IMR-90 (cell line): ENCODE measurements at regions not wholly inside any gene's neighbourhood (a gene's known extent, or its start where the extent isn't known, plus 50 kb on each side); places are given as distances from the start of the nearest gene placed in this dataset.

Experiments
- ATAC-seq: fragments of 200-7000 bp; cut with Tn5 transposase; 2 replicates; pipeline ENCODE4 v1.9.1; 2020; ENCODE audit warnings: low read depth, mild to moderate bottlenecking, moderate library complexity
- BruUV-seq: library from RNA; stranded (reverse); fragments of 400-500 nt; replicated peaks from 2 replicates; lab custom pipeline; 2021; lab: Mats Ljungman, UMichigan
- CTCF ChIA-PET: fragments of 300-600 bp; formaldehyde crosslinking; extraction: SDS; loops from one replicate; lab custom pipeline; 2021; ENCODE audit warnings: antibody characterized with exemption; lab: Yijun Ruan, JAX
- POLR2A ChIA-PET: fragments of 300-600 bp; sonication (Branson Sonifier 250); formaldehyde crosslinking; loops from one replicate; lab custom pipeline; 2022; ENCODE audit warnings: antibody characterized with exemption; ENCODE audit not compliant: unreplicated experiment; lab: Charles Lee
- DNase-seq: peaks from one replicate; pipeline ENCODE4 v3.0.0; 2013
- H2AFZ ChIP-seq: replicated peaks from 2 replicates; pipeline ENCODE3; 2013; ENCODE audit warnings: low read length, mild to moderate bottlenecking; ENCODE audit not compliant: poor library complexity
- H2AK5ac ChIP-seq: 2 replicates; pipeline ENCODE4 v1.6.1; 2013; ENCODE audit warnings: low read depth, low read length, inconsistent platforms
- H2AK9ac ChIP-seq: replicated peaks from 2 replicates; pipeline ENCODE3; 2013; ENCODE audit warnings: mild to moderate bottlenecking, low read depth, low read length, moderate library complexity; ENCODE audit not compliant: poor library complexity
- H2BK120ac ChIP-seq: 2 replicates; pipeline ENCODE4 v1.6.1; 2013; ENCODE audit warnings: low read depth, low read length, inconsistent platforms
- H2BK15ac ChIP-seq: 3 replicates; pipeline ENCODE4 v1.6.1; 2013; ENCODE audit warnings: low read depth, low read length, inconsistent platforms
- H2BK20ac ChIP-seq: 2 replicates; pipeline ENCODE4 v1.6.1; 2013; ENCODE audit warnings: low read depth, mild to moderate bottlenecking, inconsistent platforms, low read length, moderate library complexity
- H2BK5ac ChIP-seq: 2 replicates; pipeline ENCODE4 v1.6.1; 2013; ENCODE audit warnings: mild to moderate bottlenecking, low read depth, low read length, inconsistent platforms; ENCODE audit not compliant: poor library complexity, severe bottlenecking
- H3K14ac ChIP-seq: replicated peaks from 2 replicates; pipeline ENCODE4 v1.6.1; 2013; ENCODE audit warnings: low read depth, low read length, inconsistent platforms
- H3K18ac ChIP-seq: 2 replicates; pipeline ENCODE4 v1.6.1; 2013; ENCODE audit warnings: low read depth, low read length, control low read depth
- H3K23ac ChIP-seq: 2 replicates; pipeline ENCODE4 v1.6.1; 2013; ENCODE audit warnings: low read depth, low read length, inconsistent platforms
- H3K27ac ChIP-seq: 2 replicates; pipeline ENCODE4 v1.5.1; 2013; ENCODE audit warnings: mild to moderate bottlenecking, control low read depth, low read length; ENCODE audit not compliant: insufficient read depth
- H3K27me3 ChIP-seq: 2 replicates; pipeline ENCODE4 v1.6.1; 2013; ENCODE audit warnings: low read length; ENCODE audit not compliant: control insufficient read depth, insufficient read depth
- H3K36me3 ChIP-seq: 2 replicates; pipeline ENCODE4 v1.6.1; 2013; ENCODE audit warnings: low read length, mixed read lengths; ENCODE audit not compliant: control insufficient read depth, insufficient read depth
- H3K4ac ChIP-seq: 2 replicates; pipeline ENCODE4 v1.6.1; 2013; ENCODE audit warnings: low read depth, low read length, inconsistent platforms
- H3K4me1 ChIP-seq: 2 replicates; pipeline ENCODE4 v1.6.1; 2013; ENCODE audit warnings: low read length, mixed read lengths; ENCODE audit not compliant: control insufficient read depth, insufficient read depth
- H3K4me2 ChIP-seq: 2 replicates; pipeline ENCODE4 v1.6.1; 2013; ENCODE audit warnings: low read depth, mild to moderate bottlenecking, control low read depth, low read length, moderate library complexity
- H3K4me3 ChIP-seq: 2 replicates; pipeline ENCODE4 v1.5.1; 2013; ENCODE audit warnings: low read depth, mild to moderate bottlenecking, control low read depth, low read length, moderate library complexity; ENCODE audit not compliant: insufficient read depth
- H3K56ac ChIP-seq: 2 replicates; pipeline ENCODE4 v1.6.1; 2013; ENCODE audit warnings: low read length, inconsistent platforms; ENCODE audit not compliant: insufficient read depth; ENCODE audit errors: extremely low read depth
- H3K79me1 ChIP-seq, 2 experiments: 2 replicates each; pipeline ENCODE4 v1.6.1; 2013; ENCODE audit warnings: low read length in 2 of 2, inconsistent platforms in 1 of 2, low read depth in 1 of 2
- H3K9ac ChIP-seq: 2 replicates; pipeline ENCODE4 v1.6.1; 2013; ENCODE audit warnings: low read depth, low read length, control low read depth
- H3K9me1 ChIP-seq: 2 replicates; pipeline ENCODE4 v1.6.1; 2013; ENCODE audit warnings: low read length, inconsistent platforms; ENCODE audit not compliant: insufficient read depth
- H3K9me3 ChIP-seq: 2 replicates; pipeline ENCODE4 v1.6.1; 2013; ENCODE audit warnings: low read length; ENCODE audit not compliant: control insufficient read depth, insufficient read depth
- H4K20me1 ChIP-seq: 2 replicates; pipeline ENCODE4 v1.6.1; 2013; ENCODE audit warnings: low read length, inconsistent platforms; ENCODE audit not compliant: insufficient read depth
- H4K5ac ChIP-seq: 2 replicates; pipeline ENCODE4 v1.6.1; 2013; ENCODE audit warnings: mild to moderate bottlenecking, low read depth, low read length, control low read depth
- H4K8ac ChIP-seq, 2 experiments: 2 replicates each; pipeline ENCODE4 v1.6.1; 2013; ENCODE audit warnings: low read depth in 2 of 2, low read length in 2 of 2, control low read depth in 1 of 2, inconsistent platforms in 1 of 2
- H4K91ac ChIP-seq: 2 replicates; pipeline ENCODE4 v1.6.1; 2013; ENCODE audit warnings: low read depth, low read length, inconsistent platforms; ENCODE audit not compliant: insufficient read depth
- BHLHE40 ChIP-seq: fragments of 150-350 bp; IDR thresholded peaks from 2 replicates; pipeline ENCODE4 v1.6.1; 2016; ENCODE audit warnings: mild to moderate bottlenecking, low read depth, low read length
- CEBPB ChIP-seq: IDR thresholded peaks from 2 replicates; pipeline ENCODE4 v1.6.1; 2012; ENCODE audit warnings: low read depth, low read length, improper control_type of control experiment
- CHD1 ChIP-seq: IDR thresholded peaks from 2 replicates; pipeline ENCODE4 v1.6.1; 2012; ENCODE audit warnings: low read depth, low read length, improper control_type of control experiment
- CTCF ChIP-seq: conservative IDR thresholded peaks from 2 replicates; pipeline ENCODE4 v1.5.1; 2012; ENCODE audit warnings: mild to moderate bottlenecking, low read depth, low read length, improper control_type of control experiment
- NFE2L2 ChIP-seq: fragments of 150-350 bp; IDR thresholded peaks from 2 replicates; pipeline ENCODE4 v1.6.1; 2016; ENCODE audit warnings: low read depth, mild to moderate bottlenecking, low read length
- RAD21 ChIP-seq: IDR thresholded peaks from 2 replicates; pipeline ENCODE4 v1.6.1; 2012; ENCODE audit warnings: low read length, improper control_type of control experiment
- RFX5 ChIP-seq: IDR thresholded peaks from 2 replicates; pipeline ENCODE4 v1.8.0; 2012; ENCODE audit warnings: low read depth, mild to moderate bottlenecking, low read length, moderate library complexity
- SMC3 ChIP-seq: fragments of 150-350 bp; IDR thresholded peaks from 2 replicates; pipeline ENCODE4 v1.6.1; 2016; ENCODE audit warnings: low read depth, mild to moderate bottlenecking, antibody characterized with exemption, low read length, moderate library complexity
- USF2 ChIP-seq: fragments of 150-350 bp; IDR thresholded peaks from 2 replicates; pipeline ENCODE4 v1.6.1; 2017; ENCODE audit warnings: mild to moderate bottlenecking, antibody characterized with exemption, low read length, low read depth
- WGBS, 2 experiments: methylation state at CpG; one replicate each; pipeline versions ENCODE4 v1.1.5 to v1.1.7; 2013; ENCODE audit warnings: missing lambda C conversion rate in 2 of 2; ENCODE audit not compliant: insufficient read length in 1 of 2; ENCODE audit errors: extremely low coverage in 2 of 2; 5-methylcytosine and 5-hydroxymethylcytosine counted together
- dilution Hi-C: fragments of 300-500 bp; cut with HindIII; formaldehyde crosslinking; loops from one replicate; pipeline ENCODE4 v1.14.3; 2018; ENCODE audit warnings: low sequenced_read_pairs; ENCODE audit not compliant: unreplicated experiment
- in situ Hi-C: fragments of 300-500 bp; cut with MboI; formaldehyde crosslinking; loops from 3 replicates; pipeline ENCODE4 v1.14.3; 2019; ENCODE audit warnings: low sequenced_read_pairs, inconsistent platforms, mixed read lengths
- intact Hi-C: fragments of 100-400 bp; cut with micrococcal nuclease; formaldehyde crosslinking; loops from 2 replicates; pipeline ENCODE4 v1.10.0; 2022

- no peak overlapping the region for H3K56ac ChIP-seq
- H4K91ac ChIP-seq, result no peak overlapping the region
- no peak overlapping the region for H3K23ac ChIP-seq
- ATAC-seq (no peak), DNase-seq (no peak)
- H3K9ac ChIP-seq, result no peak overlapping the region
- no peak overlapping the region for H2BK15ac ChIP-seq
- in situ Hi-C loops (no loop called here), intact Hi-C loops (no loop called here), dilution Hi-C loops (no loop called here)
- ChIA-PET CTCF (interaction anchor here (0.5 to 2.1 kb wide), 2 partner anchors 84 to 399 kb away, joined by 5 read pairs; no protein-coding TSS in a partner anchor), POLR2A (no interaction called here)
- no peak overlapping the region for H3K18ac ChIP-seq
- H4K20me1 ChIP-seq, result no peaks in the 10 kb centered on the region
- H3K27me3 ChIP-seq, result no peaks in the 10 kb centered on the region
- H3K79me1 ChIP-seq, result no peaks in the 10 kb centered on the region
- H3K4me1 ChIP-seq, result peaks cover 3% of the 10 kb centered on the region; the same call in 1 of the 2 replicates
- H2BK5ac ChIP-seq, result no peak overlapping the region
- no peak overlapping the region for H4K5ac ChIP-seq
- TF ChIP-seq RAD21 (no peak), CHD1 (no peak), USF2 (no peak), BHLHE40 (no peak), CTCF (no peak), NFE2L2 (no peak), CEBPB (no peak), RFX5 (no peak), SMC3 (no peak)
- H3K4me2 ChIP-seq, result no peak overlapping the region
- no peak overlapping the region for H3K14ac ChIP-seq
- no peak overlapping the region for H2AK5ac ChIP-seq
- no TSS peak for BruUV-seq
- H4K8ac ChIP-seq, result no peak overlapping the region
- H2AK9ac ChIP-seq, result no peak overlapping the region
- no peak overlapping the region for H2AFZ ChIP-seq
- H3K36me3 ChIP-seq, result no peaks in the 10 kb centered on the region
- no peak overlapping the region for H3K4me3 ChIP-seq
- no peaks in the 10 kb centered on the region for H3K9me3 ChIP-seq
- H3K9me1 ChIP-seq, result no peaks in the 10 kb centered on the region
- no peak overlapping the region for H2BK20ac ChIP-seq
- no CpG with 5 or more reads among the region's 5 CpGs for WGBS, 2 experiments
- no peak overlapping the region for H3K4ac ChIP-seq
- no peak overlapping the region for H3K27ac ChIP-seq
- H2BK120ac ChIP-seq, result no peak overlapping the region
These were observed 86.3 kb upstream of the SLC12A2 start for GRCh38 chr5:127997201-127997704.
